Lower lobe of right lung (tissue), 2 donors: ENCODE measurements at regions not wholly inside any gene's neighbourhood (a gene's known extent, or its start where the extent isn't known, plus 50 kb on each side); places are given as distances from the start of the nearest gene placed in this dataset.

Experiments
- ATAC-seq, 2 donors: fragments of 200-7000 bp; cut with Tn5 transposase; one replicate each; pipeline ENCODE4 v1.9.1; 2020 to 2022; ENCODE audit warnings: mild to moderate bottlenecking in 2 of 2, moderate library complexity in 2 of 2
- DNase-seq: peaks from one replicate; pipeline ENCODE4 v3.0.0-alpha.2; 2020
- H3K27ac ChIP-seq: fragments of 200-600 bp; one replicate; pipeline ENCODE4 v1.8.0; 2022
- H3K27me3 ChIP-seq: fragments of 200-600 bp; one replicate; pipeline ENCODE4 v1.8.0; 2022; ENCODE audit warnings: low read depth
- H3K36me3 ChIP-seq: fragments of 200-600 bp; one replicate; pipeline ENCODE4 v1.8.0; 2022; ENCODE audit warnings: mild to moderate bottlenecking
- H3K4me1 ChIP-seq: fragments of 200-600 bp; one replicate; pipeline ENCODE4 v1.8.0; 2022
- H3K4me3 ChIP-seq: fragments of 200-600 bp; one replicate; pipeline ENCODE4 v1.8.0; 2022; ENCODE audit warnings: mild to moderate bottlenecking
- H3K9me3 ChIP-seq: fragments of 200-600 bp; one replicate; pipeline ENCODE4 v1.8.0; 2022
- intact Hi-C: fragments of 100-400 bp; cut with DNase I; formaldehyde crosslinking; loops from one replicate; pipeline ENCODE4 v1.11.0; 2022
- TF ChIP-seq, protein P1 (sequence below): fragments of 200-600 bp; IDR thresholded peaks from one replicate; pipeline ENCODE4 v1.8.0; 2022; ENCODE audit warnings: antibody characterized with exemption, mild to moderate bottlenecking
- donor health status: DM: no; HTN: yes; CAD: no; lungs with severe emphysema.

DNA sequence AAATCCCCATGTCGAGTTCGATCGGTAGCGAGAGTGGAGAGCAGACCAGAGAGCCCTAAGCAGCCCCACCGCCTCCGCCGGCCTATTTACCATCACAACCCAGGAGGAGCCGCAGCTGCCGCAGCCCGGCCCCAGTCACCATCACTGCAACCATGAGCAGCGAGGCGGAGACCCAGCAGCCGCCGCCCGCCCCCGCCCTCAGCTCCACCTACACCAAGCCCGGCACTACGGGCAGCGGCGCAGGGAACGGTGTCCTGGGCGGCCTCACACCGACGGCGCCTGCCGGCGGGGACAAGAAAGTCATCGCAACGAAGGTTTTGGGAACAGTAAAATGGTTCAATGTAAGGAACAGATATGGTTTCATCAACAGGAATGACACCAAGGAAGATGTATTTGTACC is 89.5 kb upstream of the TPM1 start:
- Histone ChIP-seq H3K27ac (no peak overlapping the region), H3K36me3 (no peaks in the 10 kb centered on the region), H3K9me3 (no peaks in the 10 kb centered on the region), H3K4me3 (no peak overlapping the region), H3K4me1 (no peaks in the 10 kb centered on the region), H3K27me3 (peaks cover 13% of the 10 kb centered on the region)
- DNase-seq = no peak
- intact Hi-C loops = no loop called here
- ATAC-seq = no peak
- TF ChIP-seq, protein P1, sequence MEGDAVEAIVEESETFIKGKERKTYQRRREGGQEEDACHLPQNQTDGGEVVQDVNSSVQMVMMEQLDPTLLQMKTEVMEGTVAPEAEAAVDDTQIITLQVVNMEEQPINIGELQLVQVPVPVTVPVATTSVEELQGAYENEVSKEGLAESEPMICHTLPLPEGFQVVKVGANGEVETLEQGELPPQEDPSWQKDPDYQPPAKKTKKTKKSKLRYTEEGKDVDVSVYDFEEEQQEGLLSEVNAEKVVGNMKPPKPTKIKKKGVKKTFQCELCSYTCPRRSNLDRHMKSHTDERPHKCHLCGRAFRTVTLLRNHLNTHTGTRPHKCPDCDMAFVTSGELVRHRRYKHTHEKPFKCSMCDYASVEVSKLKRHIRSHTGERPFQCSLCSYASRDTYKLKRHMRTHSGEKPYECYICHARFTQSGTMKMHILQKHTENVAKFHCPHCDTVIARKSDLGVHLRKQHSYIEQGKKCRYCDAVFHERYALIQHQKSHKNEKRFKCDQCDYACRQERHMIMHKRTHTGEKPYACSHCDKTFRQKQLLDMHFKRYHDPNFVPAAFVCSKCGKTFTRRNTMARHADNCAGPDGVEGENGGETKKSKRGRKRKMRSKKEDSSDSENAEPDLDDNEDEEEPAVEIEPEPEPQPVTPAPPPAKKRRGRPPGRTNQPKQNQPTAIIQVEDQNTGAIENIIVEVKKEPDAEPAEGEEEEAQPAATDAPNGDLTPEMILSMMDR = no peak

DNA sequence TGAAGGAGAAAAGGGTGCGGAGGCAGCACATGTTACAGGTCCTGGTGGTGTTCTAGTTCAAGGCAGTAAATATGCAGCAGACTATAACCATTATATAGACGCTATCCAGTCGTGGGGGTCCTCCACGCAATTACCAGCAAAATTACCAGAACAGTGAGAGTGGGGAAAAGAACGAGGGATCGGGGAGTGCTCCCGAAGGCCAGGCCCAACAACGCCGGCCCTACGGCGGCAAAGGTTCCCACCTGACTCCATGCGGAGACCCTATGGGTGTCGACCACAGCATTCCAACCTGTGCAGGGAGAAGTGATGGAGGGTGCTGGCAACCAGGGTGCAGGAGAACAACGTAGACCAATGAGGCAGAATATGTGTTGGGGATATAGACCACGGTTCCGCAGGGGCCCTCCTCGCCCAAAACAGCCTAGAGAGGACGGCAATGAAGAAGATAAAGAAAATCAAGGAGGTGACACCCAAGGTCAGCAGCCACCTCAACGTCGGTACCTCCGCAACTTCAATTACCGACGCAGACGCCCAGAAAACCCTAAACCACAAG is 89.0 kb upstream of the TPM1 start:
- no peaks in the 10 kb centered on the region for H3K9me3 ChIP-seq
- intact Hi-C loops = no loop called here
- H3K36me3 ChIP-seq = no peaks in the 10 kb centered on the region
- H3K4me1 ChIP-seq = no peaks in the 10 kb centered on the region
- H3K4me3 ChIP-seq = no peak overlapping the region
- H3K27ac ChIP-seq = no peak overlapping the region
- peaks cover 13% of the 10 kb centered on the region for H3K27me3 ChIP-seq
- no peak for DNase-seq
- ATAC-seq = no peak
- TF ChIP-seq, protein P1 = no peak

DNA sequence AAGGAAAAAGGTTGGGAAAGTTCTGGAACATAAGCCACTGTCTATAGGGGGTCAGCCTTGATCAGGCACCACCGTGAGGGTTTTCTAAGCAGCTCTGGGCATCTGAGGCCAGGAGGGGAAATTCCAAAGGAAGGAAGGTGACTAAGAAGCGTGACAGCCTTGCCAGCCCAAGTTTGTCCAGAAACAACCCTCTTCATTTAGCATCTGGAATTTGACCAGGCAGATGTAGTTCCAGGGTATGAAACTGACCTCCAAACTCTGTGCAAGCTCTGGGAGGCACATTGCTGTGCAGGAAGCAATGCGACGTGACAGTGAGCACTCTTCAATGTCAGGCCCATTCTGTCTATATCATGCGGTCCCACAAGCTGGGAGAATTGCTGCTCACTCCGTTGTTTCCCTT is 85.4 kb upstream of the TPM1 start:
- DNase-seq = no peak

GRCh38 chr15:62958528-62959363 is 83.8 kb upstream of the TPM1 start:
- DNase-seq (no peak), ATAC-seq (no peak)
- Histone ChIP-seq H3K27ac (no peak overlapping the region), H3K4me1 (no peaks in the 10 kb centered on the region), H3K36me3 (no peaks in the 10 kb centered on the region), H3K9me3 (no peaks in the 10 kb centered on the region), H3K27me3 (peaks cover under 1% of the 10 kb centered on the region), H3K4me3 (no peak overlapping the region)
- intact Hi-C loops = no loop called here
- TF ChIP-seq, protein P1 = no peak

More for the DNA sequence above, 85.4 kb upstream of the TPM1 start:
- Histone ChIP-seq H3K27ac (no peak overlapping the region), H3K36me3 (no peaks in the 10 kb centered on the region), H3K27me3 (peaks cover 11% of the 10 kb centered on the region), H3K9me3 (no peaks in the 10 kb centered on the region), H3K4me3 (no peak overlapping the region), H3K4me1 (no peaks in the 10 kb centered on the region)
- intact Hi-C loops = no loop called here
- TF ChIP-seq, protein P1 = no peak
- ATAC-seq = no peak

DNA sequence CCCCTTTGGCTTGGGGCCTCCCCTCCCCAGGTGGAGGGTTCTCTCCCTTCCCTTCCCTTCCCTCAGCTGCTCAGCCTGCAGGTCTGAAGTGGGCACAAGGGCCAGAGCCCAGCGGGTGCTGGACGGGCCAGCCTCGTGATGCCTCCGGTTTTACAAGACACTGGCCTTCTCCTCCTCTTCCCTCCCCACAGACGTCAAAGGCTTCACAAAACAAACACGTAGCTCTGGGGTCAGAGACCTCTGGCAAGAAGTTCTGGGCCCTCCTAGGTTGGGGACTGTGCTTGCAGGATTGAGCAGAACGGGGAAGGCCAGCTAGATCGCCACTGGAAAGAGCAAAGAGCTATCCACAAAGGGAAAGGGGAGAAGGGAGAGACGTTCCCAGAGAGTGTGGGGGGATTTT is 81.4 kb upstream of the TPM1 start:
- TF ChIP-seq, protein P1 = no peak
- Histone ChIP-seq H3K36me3 (no peaks in the 10 kb centered on the region), H3K27me3 (no peaks in the 10 kb centered on the region), H3K27ac (no peak overlapping the region), H3K4me3 (no peak overlapping the region), H3K9me3 (no peaks in the 10 kb centered on the region), H3K4me1 (no peaks in the 10 kb centered on the region)
- intact Hi-C loops = no loop called here
- ATAC-seq = no peak
- DNase-seq = no peak
